Vagina (tissue), 2 donors: ENCODE measurements at regions not wholly inside any gene's neighbourhood (a gene's known extent, or its start where the extent isn't known, plus 50 kb on each side); places are given as distances from the start of the nearest gene placed in this dataset.
"Not testable (repeated sequence)": the region's sequence is repeated elsewhere in the genome, so short reads cannot be mapped to it uniquely, and the experiment has no call there.

ENCODE experiments used
- CTCF ChIP-seq, 3 experiments: fragments of 450-650 bp in 2 of 3; fragments of 200-600 bp in 1 of 3; sonication (generic) in 1 of 3; IDR thresholded peaks; one replicate each; pipeline ENCODE4 v1.5.1; 2017 to 2019; ENCODE audit warnings: antibody characterized with exemption in 3 of 3, mild to moderate bottlenecking in 2 of 3, moderate library complexity in 2 of 3
- POLR2A ChIP-seq, 2 donors: fragments of 450-650 bp; IDR thresholded peaks; one replicate each; pipeline ENCODE4 v1.6.1; 2017; ENCODE audit warnings: antibody characterized with exemption in 2 of 2, mild to moderate bottlenecking in 2 of 2, moderate library complexity in 2 of 2
- POLR2AphosphoS5 ChIP-seq, 2 donors: sonication (generic); formaldehyde crosslinking; IDR thresholded peaks; one replicate each; pipeline ENCODE4 v1.9.0; 2017; ENCODE audit warnings: antibody characterized with exemption in 2 of 2, mild to moderate bottlenecking in 2 of 2, low read depth in 1 of 2; ENCODE audit not compliant: insufficient read depth in 1 of 2

- TF ChIP-seq CTCF (IDR thresholded peaks at IDR 0.05); POLR2AphosphoS5 (IDR thresholded peaks at IDR 0.05; ENCODE audit: insufficient read depth in 1 of 2, low read depth in 1 of 2); POLR2A (IDR thresholded peaks at IDR 0.05): not testable (repeated sequence)
Observed at GRCh38 chr4:8963533-8963932, 91.9 kb upstream of the HMX1 start.
